Motor neuron (in vitro differentiated cells): ENCODE measurements at regions not wholly inside any gene's neighbourhood (a gene's known extent, or its start where the extent isn't known, plus 50 kb on each side); places are given as distances from the start of the nearest gene placed in this dataset.
"Not testable (repeated sequence)": the region's sequence is repeated elsewhere in the genome, so short reads cannot be mapped to it uniquely, and the experiment has no call there.

Source experiments
- ATAC-seq, 8 experiments: fragments of 200-7000 bp; cut with Tn5 transposase; replicated peaks in 6 of 8; 2 replicates each; pipeline ENCODE4 v1.8.0; 2021; ENCODE audit warnings: mild to moderate bottlenecking in 8 of 8, moderate library complexity in 8 of 8
- H3K27ac ChIP-seq, 2 donors: fragments of 250-450 bp; sonication (Bioruptor Pico); 2 replicates each; pipeline ENCODE4 v1.9.0; 2021; ENCODE audit warnings: antibody characterized with exemption in 2 of 2, mild to moderate bottlenecking in 2 of 2, moderate library complexity in 1 of 2
- H3K4me1 ChIP-seq, 2 donors: fragments of 250-450 bp; sonication (Bioruptor Pico); replicated peaks in 1 of 2; 2 replicates each; pipeline ENCODE4 v1.6.1; 2021; ENCODE audit warnings: antibody characterized with exemption in 2 of 2, mild to moderate bottlenecking in 2 of 2, moderate library complexity in 1 of 2
- H3K4me3 ChIP-seq, 5 donors: fragments of 250-450 bp; sonication (Bioruptor Pico); 2 replicates each; pipeline ENCODE4 v1.9.0; 2021; ENCODE audit warnings: antibody characterized with exemption in 5 of 5, mild to moderate bottlenecking in 5 of 5, moderate library complexity in 4 of 5
- WGBS, 10 experiments: fragments of 450-650 bp; shearing (Covaris generic); methylation state at CpG; one replicate each; pipeline ENCODE4 v1.0.0; 2022; 5-methylcytosine and 5-hydroxymethylcytosine counted together
- in situ Hi-C, 9 experiments: fragments of 400-800 bp; cut with MboI; loops; one replicate each; pipeline ENCODE4 v1.15.0; 2021; ENCODE audit warnings: low sequenced_read_pairs in 9 of 9, low pct_unique_long_range_greater_than_20kb in 2 of 9; ENCODE audit not compliant: unreplicated experiment in 9 of 9

DNA sequence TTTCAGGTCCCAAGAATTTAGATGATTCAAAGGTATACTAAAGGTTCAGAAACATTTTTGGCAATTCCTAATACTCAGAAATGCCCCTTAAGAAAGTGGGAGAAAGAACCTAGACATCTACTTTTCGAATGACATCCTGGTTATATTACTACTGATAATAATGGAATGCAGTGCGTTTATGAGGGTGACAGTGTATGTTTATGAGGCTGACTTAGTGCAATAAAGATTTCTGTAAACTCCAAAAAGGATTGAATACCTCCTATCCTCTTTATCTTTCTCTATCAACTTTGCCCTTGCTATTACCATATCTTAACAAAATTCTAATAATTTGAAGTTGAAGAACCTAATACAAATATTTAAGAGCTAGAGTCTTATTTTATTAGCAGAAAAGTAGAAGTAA is 348.9 kb upstream of the EPHA6 start:
- H3K27ac ChIP-seq = no peak overlapping the region
- no peak overlapping the region for H3K4me3 ChIP-seq
- H3K4me1 ChIP-seq = no peaks in the 10 kb centered on the region
- 0 to 94% (median 40%) methylated on average over 1 to 2 of the region's 2 CpGs; no CpG with 5 or more reads in 1 of the 10 experiments for WGBS, 10 experiments
- in situ Hi-C loops = no loop called here
- ATAC-seq = no peak

DNA sequence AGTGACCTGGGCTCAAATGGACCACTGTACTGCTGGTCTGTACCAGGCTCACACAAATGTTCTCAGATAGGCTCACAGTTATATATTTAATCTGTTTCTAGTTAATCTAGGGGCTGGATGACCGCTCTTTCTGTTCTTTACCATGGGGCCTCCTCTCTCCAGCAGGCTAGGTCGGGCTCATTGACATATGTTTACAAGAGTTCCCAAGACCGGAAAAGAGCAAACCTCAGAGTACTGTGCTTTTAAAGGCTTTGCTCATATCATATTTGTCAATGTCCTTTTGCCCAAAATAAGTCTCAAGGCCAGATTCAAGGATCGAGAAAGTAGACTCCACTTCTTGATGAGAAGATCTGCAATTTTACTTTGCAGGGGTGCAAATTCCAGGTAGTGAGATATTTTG is 348.0 kb upstream of the EPHA6 start:
- no peaks in the 10 kb centered on the region for H3K4me1 ChIP-seq
- H3K27ac ChIP-seq = no peak overlapping the region
- H3K4me3 ChIP-seq = no peak overlapping the region
- no peak for ATAC-seq
- WGBS, 10 experiments = 10 to 100% (median 60%) methylated on average over 1 to 4 of the region's 4 CpGs; no CpG with 5 or more reads in 2 of the 10 experiments
- in situ Hi-C loops = no loop called here

DNA sequence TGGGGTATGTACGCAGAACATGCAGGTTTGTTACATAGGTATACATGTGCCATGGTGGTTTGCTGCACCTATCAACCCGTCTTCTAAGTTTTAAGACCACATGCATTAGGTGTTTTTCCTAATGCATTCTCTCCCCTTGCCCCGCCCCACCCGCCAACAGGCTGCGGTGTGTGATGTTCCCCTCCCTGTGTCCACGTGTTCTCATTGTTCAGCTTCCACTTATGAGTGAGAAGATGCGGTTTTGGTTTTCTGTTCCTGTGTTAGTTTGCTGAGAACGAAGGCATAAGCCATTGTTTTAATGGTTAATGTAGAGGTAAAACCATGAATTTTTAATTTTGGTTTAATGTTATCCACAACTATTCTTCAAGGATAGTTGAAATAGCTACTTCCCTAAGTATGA is 346.8 kb upstream of the EPHA6 start:
- no peak for ATAC-seq
- in situ Hi-C loops = no loop called here
- H3K4me1 ChIP-seq = peaks cover 0 to 4% of the 10 kb centered on the region in 2 donors
- 0 to 100% (median 84%) methylated on average over 1 to 7 of the region's 8 CpGs; no CpG with 5 or more reads in 2 of the 10 experiments for WGBS, 10 experiments
- no peak overlapping the region for H3K27ac ChIP-seq
- no peak overlapping the region for H3K4me3 ChIP-seq

DNA sequence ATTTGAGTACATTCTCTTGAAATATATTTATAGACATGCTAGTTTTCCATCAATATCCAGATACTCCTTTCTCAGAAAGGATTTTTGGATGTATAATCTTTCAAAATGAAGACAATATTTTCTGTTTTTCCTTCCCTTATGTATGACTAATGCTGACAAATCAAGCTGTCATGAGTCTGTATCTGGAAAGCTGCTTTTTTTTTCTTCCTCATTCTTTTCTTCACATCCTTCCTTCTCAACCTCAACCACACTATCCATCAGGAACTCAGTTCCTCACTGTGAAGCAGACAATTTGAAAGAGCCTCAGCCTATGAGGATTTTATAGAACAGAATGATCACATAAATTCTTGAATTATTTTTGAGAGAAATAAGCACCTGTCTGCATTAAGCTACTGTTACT is 335.9 kb upstream of the EPHA6 start:
- H3K4me1 ChIP-seq = no peaks in the 10 kb centered on the region
- H3K4me3 ChIP-seq = no peak overlapping the region
- in situ Hi-C loops = no loop called here
- no peak for ATAC-seq
- H3K27ac ChIP-seq = no peak overlapping the region

DNA sequence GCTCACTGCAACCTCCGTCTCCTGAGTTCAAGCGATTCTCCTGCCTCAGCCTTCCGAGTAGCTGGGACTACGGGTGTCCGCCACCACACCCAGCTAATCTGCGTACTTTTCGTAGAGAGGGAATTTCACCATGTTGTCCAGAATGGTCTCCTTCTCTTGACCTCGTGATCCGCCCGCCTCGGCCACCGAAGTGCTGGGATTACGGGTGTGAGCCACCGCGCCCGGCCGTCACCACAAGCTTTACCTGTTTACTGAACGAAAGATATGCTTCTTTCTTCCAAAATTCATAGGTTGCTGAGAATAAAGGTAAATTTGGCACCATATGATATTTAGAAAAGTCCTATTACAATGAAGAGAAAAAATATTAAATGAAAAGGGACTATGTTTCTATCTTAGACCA is 333.5 kb upstream of the EPHA6 start:
- no peaks in the 10 kb centered on the region for H3K4me1 ChIP-seq
- H3K4me3 ChIP-seq = no peak overlapping the region
- no peak overlapping the region for H3K27ac ChIP-seq
- WGBS, 10 experiments = 38 to 95% (median 91%) methylated on average over 4 to 16 of the region's 18 CpGs; no CpG with 5 or more reads in 3 of the 10 experiments
- no peak for ATAC-seq
- in situ Hi-C loops = no loop called here

DNA sequence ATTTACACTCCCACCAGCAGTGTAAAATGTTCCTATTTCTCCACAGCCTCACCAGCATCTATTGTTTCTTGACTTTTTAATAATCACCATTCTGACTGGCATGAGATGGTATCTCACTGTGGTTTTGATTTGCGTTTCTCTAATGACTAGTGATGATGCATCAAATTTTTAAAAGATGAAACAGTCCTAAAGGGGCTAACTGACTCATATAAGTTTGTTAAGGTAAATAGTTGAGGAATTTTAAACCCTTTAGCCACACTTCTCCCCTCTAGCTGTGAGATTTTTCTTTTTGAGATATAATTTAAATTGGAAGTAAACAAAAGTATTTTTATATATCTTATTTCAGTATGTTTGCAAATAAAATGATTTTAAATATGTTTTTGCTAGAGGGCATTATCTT is 331.2 kb upstream of the EPHA6 start:
- H3K27ac ChIP-seq, ATAC-seq, H3K4me1 ChIP-seq, H3K4me3 ChIP-seq, in situ Hi-C loops: not testable (repeated sequence)
- 0 to 100% (median 57%) methylated on average over 1 of the region's 1 CpG; no CpG with 5 or more reads in 1 of the 10 experiments for WGBS, 10 experiments

DNA sequence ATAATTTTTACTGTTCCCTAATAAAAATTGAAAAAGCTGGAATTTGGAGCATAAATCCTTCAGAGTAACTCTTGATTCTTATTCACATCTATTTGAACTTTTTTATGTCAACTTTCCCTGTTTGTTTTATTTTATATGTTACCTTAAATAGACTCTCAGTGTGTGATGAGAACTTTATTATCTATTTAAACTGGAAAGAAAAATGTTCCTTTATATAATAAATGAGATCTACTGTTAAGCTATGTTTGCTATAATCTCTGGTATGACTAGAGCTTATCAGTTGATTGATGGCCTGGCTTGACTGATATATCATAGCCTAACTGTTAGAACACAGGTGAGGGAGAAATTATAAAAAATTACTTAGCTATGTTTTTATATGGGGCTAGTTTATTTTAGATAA is 330.6 kb upstream of the EPHA6 start:
- Histone ChIP-seq H3K27ac (no peak overlapping the region), H3K4me3 (no peak overlapping the region), H3K4me1 (no peaks in the 10 kb centered on the region)
- in situ Hi-C loops = no loop called here
- no peak for ATAC-seq

DNA sequence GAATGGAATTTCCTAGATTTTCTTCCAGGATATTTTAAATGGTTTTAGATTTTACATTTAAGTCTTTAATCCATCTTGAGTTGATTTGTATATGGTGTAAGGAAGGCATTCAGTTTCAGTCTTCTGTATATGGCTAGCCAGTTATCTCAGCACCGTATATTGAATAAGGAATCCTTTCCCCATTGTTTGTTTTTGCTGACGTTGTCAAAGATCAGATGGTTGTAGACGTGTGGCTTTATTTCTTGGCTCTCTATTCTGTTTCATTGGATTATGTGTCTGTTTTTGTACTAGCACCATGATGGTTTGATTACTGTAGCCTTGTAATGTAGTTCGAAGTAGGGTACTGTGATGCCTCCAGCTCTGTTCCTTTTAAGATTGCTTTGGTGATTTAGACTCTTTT is 325.7 kb upstream of the EPHA6 start:
- in situ Hi-C loops = no loop called here
- ATAC-seq = no peak

DNA sequence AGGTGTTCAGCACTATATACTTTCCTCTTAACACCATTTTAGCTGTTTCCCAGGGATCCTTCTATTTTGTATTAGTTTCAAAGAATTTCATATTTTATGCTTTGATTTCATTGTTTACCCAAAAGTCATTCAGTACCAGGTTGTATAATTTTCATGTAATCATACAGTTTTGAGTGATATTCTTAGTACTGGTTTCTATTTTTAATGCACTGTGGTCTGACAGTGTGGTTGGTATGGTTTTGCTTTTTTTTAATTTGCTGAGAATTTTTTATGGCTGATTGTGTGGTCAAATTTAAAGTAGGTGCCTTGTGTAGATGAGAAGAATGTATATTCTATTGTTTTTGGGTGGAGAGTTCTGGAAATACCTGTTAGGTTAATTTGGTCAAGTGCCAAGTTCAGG is 323.4 kb upstream of the EPHA6 start:
- no peak overlapping the region for H3K27ac ChIP-seq
- in situ Hi-C loops = no loop called here
- no peak overlapping the region for H3K4me3 ChIP-seq
- no peaks in the 10 kb centered on the region for H3K4me1 ChIP-seq
- no peak for ATAC-seq

More for the DNA sequence above, 325.7 kb upstream of the EPHA6 start:
- Histone ChIP-seq H3K4me1 (no peaks in the 10 kb centered on the region), H3K27ac (no peak overlapping the region), H3K4me3 (no peak overlapping the region)
- 8 to 100% (median 68%) methylated on average over 1 to 4 of the region's 4 CpGs for WGBS, 10 experiments

DNA sequence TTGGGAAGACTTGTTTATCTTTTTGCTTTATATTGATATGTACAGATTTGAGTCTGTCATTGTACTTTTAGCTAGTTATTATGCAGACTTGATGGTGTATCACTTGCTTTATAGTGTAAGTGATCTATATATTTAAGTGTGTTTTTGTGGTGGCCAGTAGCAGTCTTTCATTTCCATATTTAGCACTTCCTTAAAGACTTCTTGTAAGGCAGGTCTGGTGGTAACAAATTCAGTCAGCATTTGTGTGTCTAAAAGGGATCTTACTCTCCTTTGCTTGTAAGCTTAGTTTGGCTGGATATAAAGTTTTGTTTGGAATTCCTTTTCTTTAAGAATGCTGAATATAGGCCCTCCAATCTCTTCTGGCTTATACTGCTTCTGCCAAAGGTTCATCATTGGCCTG is 322.5 kb upstream of the EPHA6 start:
- Histone ChIP-seq H3K4me1 (no peaks in the 10 kb centered on the region), H3K27ac (no peak overlapping the region), H3K4me3 (no peak overlapping the region)
- no peak for ATAC-seq
- in situ Hi-C loops = no loop called here

DNA sequence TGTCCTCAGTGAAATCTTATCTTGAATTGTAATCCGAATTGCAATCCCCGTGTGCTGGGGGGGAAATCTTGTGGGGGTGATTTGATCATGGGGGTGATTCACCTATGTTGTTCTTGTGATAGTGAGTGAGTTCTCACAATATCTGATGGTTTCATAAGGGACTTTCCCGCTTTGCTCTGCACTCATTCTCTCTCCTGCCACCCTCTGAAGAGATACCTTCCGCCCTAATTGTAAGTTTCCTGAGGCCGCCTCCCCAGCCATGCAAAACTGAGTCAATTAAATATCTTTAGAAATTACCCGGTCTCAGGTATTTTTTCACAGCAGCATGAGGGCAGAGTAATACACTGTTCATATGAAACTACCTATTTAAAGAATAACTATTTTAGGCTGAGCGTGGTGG is 304.1 kb upstream of the EPHA6 start:
- no peak for ATAC-seq
- Histone ChIP-seq H3K4me3 (no peak overlapping the region), H3K4me1 (no peaks in the 10 kb centered on the region), H3K27ac (no peak overlapping the region)
- 21 to 100% (median 96%) methylated on average over 2 to 7 of the region's 7 CpGs; no CpG with 5 or more reads in 1 of the 10 experiments for WGBS, 10 experiments
- in situ Hi-C loops = no loop called here

DNA sequence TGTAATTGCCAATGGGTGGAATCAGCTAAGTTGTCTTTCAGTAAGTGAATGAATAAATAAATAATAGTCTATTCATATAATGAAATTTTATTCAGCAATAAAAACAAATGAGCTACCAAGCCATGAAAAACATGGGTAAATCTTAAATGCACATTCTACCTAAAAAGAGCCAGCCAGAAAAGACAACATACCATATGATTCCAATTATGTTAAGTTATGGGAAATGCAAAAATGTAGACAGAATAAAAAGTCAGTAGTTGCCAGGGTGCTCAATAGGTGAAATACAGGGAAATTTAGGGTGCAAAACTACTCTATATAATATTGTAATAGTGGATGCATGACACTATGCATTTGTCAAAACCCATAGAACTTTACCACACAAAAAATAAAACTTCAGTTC is 277.2 kb upstream of the EPHA6 start:
- in situ Hi-C loops = no loop called here
- no peak overlapping the region for H3K27ac ChIP-seq
- no peak overlapping the region for H3K4me3 ChIP-seq

DNA sequence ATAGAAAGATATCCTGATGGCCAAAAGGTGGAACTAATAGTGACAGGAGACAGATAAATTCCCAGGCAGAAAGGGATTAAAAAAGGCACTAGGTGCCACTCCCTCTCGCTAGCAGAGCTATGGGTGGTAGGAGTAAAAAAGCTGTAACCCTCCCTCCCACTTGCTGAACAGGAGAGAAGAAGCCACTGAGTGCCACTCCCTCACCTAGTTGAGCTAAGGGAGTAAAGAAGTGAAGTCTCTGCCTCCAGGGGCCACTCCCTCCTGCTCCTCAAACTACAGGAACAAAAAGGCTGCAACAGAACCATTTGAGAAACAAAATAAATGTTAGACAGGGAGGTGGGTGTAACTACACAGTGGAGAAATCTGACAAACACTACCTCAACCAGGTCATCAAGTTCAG is 276.2 kb upstream of the EPHA6 start:
- 0 to 63% (median 50%) methylated on average over 1 of the region's 1 CpG; no CpG with 5 or more reads in 5 of the 10 experiments for WGBS, 10 experiments
- Histone ChIP-seq H3K27ac (no peak overlapping the region), H3K4me1 (no peaks in the 10 kb centered on the region), H3K4me3 (no peak overlapping the region)
- in situ Hi-C loops = no loop called here
- ATAC-seq = peak in 1 of 8 experiments; percentile 23

More for the DNA sequence above, 277.2 kb upstream of the EPHA6 start:
- H3K4me1 ChIP-seq = no peaks in the 10 kb centered on the region
- peak in 1 of 8 experiments; percentile 93 for ATAC-seq

DNA sequence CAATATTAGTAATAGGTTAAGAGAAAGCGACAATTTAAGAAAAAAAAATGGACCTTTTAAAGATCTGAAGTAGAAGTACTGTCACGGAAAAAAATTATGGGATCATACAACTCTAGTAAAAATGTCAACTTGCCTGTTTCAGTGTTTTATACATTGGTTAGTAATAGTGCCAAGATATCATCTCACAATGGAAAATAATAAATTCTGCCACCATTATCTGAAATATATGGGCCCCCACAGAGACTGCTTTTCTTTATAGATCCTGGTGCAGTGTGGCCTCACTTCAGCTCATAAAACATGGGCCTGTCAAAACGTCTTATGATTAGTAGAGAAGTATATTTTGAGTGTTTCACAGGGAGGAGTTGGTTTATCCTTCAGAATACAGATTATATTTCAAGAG is 266.3 kb upstream of the EPHA6 start:
- in situ Hi-C loops = no loop called here
- peak in 5 of 8 experiments; percentile 39 to 99 (median 79) for ATAC-seq
- Histone ChIP-seq H3K4me1 (no peaks in the 10 kb centered on the region), H3K27ac (no peak overlapping the region), H3K4me3 (no peak overlapping the region)
- WGBS, 10 experiments = 4 to 77% (median 38%) methylated on average over 1 to 3 of the region's 3 CpGs; no CpG with 5 or more reads in 1 of the 10 experiments

DNA sequence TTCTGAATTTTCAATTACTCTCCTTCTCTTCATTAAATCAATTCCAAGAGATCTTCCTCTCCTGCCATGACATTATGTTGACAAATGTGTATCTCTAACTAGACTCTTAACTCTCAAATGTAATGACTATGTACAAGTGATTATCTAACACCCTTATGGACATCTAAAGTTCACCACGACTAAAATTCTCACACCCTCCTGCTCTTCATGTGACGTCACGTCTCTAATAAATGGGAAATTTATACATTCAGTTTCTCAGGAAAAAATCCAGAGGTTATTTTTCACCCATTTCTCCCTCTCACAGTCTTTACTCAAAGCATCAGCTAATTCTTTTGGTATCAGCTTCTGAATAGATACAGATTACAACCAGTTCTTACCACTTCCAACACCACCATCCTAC is 237.5 kb upstream of the EPHA6 start:
- no peak overlapping the region for H3K27ac ChIP-seq
- 40 to 96% (median 65%) methylated on average over 1 to 3 of the region's 3 CpGs; no CpG with 5 or more reads in 2 of the 10 experiments for WGBS, 10 experiments
- in situ Hi-C loops = no loop called here
- H3K4me1 ChIP-seq = no peaks in the 10 kb centered on the region
- peak in 1 of 8 experiments; percentile 25 for ATAC-seq
- H3K4me3 ChIP-seq = no peak overlapping the region
